ENCODE measurements at regions not wholly inside any gene's neighbourhood (a gene's known extent, or its start where the extent isn't known, plus 50 kb on each side); places are given as distances from the start of the nearest gene placed in this dataset.

GRCh38 chr13:72617951-72618350, 109.5 kb downstream of the MZT1 start:
- TF ChIP-seq POLR2A (IDR thresholded peaks at IDR 0.05) (no peak), POLR2AphosphoS5 (IDR thresholded peaks at IDR 0.05) (no peak)
- TF ChIP-seq, protein P1, sequence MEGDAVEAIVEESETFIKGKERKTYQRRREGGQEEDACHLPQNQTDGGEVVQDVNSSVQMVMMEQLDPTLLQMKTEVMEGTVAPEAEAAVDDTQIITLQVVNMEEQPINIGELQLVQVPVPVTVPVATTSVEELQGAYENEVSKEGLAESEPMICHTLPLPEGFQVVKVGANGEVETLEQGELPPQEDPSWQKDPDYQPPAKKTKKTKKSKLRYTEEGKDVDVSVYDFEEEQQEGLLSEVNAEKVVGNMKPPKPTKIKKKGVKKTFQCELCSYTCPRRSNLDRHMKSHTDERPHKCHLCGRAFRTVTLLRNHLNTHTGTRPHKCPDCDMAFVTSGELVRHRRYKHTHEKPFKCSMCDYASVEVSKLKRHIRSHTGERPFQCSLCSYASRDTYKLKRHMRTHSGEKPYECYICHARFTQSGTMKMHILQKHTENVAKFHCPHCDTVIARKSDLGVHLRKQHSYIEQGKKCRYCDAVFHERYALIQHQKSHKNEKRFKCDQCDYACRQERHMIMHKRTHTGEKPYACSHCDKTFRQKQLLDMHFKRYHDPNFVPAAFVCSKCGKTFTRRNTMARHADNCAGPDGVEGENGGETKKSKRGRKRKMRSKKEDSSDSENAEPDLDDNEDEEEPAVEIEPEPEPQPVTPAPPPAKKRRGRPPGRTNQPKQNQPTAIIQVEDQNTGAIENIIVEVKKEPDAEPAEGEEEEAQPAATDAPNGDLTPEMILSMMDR (IDR thresholded peaks at IDR 0.05): no peak
